Fibroblast of lung (primary cell): ENCODE measurements at regions not wholly inside any gene's neighbourhood (a gene's known extent, or its start where the extent isn't known, plus 50 kb on each side); places are given as distances from the start of the nearest gene placed in this dataset.

Source experiments
- EZH2 ChIP-seq: IDR thresholded peaks from 2 replicates; pipeline ENCODE4 v1.5.1; 2012; ENCODE audit warnings: low read length, control low read depth, mild to moderate bottlenecking; ENCODE audit errors: missing control alignments
- TF ChIP-seq, protein P1 (sequence below), 2 donors: IDR thresholded peaks in 1 of 2; conservative IDR thresholded peaks in 1 of 2; 1 replicate in 1 of 2; 2 replicates in 1 of 2; pipeline ENCODE4 v1.5.1; 2011 to 2012; ENCODE audit warnings: low read length in 2 of 2, control low read depth in 1 of 2, inconsistent platforms in 1 of 2, low read depth in 1 of 2, mild to moderate bottlenecking in 1 of 2

DNA sequence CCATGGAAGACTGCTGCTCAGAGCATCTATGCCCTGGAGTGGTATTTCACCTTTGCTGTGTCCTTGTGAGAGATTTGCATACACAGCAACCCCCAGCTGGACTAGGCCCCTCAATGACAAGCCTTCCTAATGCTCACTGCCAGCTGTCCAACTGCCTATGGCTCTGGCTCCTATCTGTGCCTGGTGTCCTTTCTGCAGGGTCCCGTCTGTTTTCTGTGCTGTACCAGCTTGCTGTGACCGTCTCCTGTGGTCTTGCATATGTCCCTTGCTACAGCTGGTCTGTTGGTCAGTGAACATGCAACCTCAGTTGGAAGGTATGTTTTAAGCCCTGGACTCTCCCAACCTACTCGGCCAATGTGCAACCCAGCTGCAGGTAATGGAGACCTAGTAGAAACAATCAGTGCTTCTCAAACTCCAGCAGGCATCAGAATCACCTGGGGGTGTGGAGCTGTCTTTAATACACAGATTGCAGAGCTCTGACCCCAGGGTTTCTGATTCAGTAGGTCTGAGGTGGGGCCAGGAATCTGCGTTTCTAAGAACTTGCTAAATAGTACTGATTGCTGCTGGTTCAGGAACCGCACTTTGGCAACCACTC lies 306.4 kb upstream of the ZNF32 start:
- TF ChIP-seq, protein P1, sequence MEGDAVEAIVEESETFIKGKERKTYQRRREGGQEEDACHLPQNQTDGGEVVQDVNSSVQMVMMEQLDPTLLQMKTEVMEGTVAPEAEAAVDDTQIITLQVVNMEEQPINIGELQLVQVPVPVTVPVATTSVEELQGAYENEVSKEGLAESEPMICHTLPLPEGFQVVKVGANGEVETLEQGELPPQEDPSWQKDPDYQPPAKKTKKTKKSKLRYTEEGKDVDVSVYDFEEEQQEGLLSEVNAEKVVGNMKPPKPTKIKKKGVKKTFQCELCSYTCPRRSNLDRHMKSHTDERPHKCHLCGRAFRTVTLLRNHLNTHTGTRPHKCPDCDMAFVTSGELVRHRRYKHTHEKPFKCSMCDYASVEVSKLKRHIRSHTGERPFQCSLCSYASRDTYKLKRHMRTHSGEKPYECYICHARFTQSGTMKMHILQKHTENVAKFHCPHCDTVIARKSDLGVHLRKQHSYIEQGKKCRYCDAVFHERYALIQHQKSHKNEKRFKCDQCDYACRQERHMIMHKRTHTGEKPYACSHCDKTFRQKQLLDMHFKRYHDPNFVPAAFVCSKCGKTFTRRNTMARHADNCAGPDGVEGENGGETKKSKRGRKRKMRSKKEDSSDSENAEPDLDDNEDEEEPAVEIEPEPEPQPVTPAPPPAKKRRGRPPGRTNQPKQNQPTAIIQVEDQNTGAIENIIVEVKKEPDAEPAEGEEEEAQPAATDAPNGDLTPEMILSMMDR (conservative IDR thresholded peaks at IDR 0.05 in 1 of 2, IDR thresholded peaks at IDR 0.05 in 1 of 2; ENCODE audit: low read depth in 1 of 2, low read length in 2 of 2): no peak
- no peak for TF ChIP-seq EZH2
